ES-I3 (cell line): ENCODE measurements at regions not wholly inside any gene's neighbourhood (a gene's known extent, or its start where the extent isn't known, plus 50 kb on each side); places are given as distances from the start of the nearest gene placed in this dataset.

Source experiments
- H3K36me3 ChIP-seq: 2 replicates; pipeline ENCODE4 v1.6.1; 2013; ENCODE audit warnings: mild to moderate bottlenecking, low read length, control low read depth, moderate library complexity; ENCODE audit not compliant: insufficient read depth
- H3K4me1 ChIP-seq: 2 replicates; pipeline ENCODE4 v1.6.1; 2013; ENCODE audit warnings: mild to moderate bottlenecking, control low read depth, low read length; ENCODE audit not compliant: insufficient read depth
- H3K9ac ChIP-seq: 2 replicates; pipeline ENCODE4 v1.6.1; 2013; ENCODE audit warnings: low read depth, mild to moderate bottlenecking, low read length, moderate library complexity
- H3K9me3 ChIP-seq: 2 replicates; pipeline ENCODE4 v1.6.1; 2013; ENCODE audit warnings: mild to moderate bottlenecking, low read length, moderate library complexity; ENCODE audit not compliant: control insufficient read depth, insufficient read depth

- H3K9ac ChIP-seq: no peak overlapping the region
- no peaks in the 10 kb centered on the region for H3K36me3 ChIP-seq
- peaks cover 8% of the 10 kb centered on the region; the same call in 1 of the 2 replicates for H3K4me1 ChIP-seq
- no peaks in the 10 kb centered on the region for H3K9me3 ChIP-seq
These were observed 189.4 kb upstream of the RREB1 start for GRCh38 chr6:6918216-6918983.

GRCh38 chr6:6919173-6919572, 188.6 kb upstream of the RREB1 start:
- Histone ChIP-seq H3K9ac (no peak overlapping the region), H3K36me3 (no peaks in the 10 kb centered on the region), H3K4me1 (peaks cover 8% of the 10 kb centered on the region; the same call in 1 of the 2 replicates), H3K9me3 (no peaks in the 10 kb centered on the region)

- H3K9me3 ChIP-seq: no peaks in the 10 kb centered on the region
- H3K4me1 ChIP-seq: peaks cover 8% of the 10 kb centered on the region; the same call in 1 of the 2 replicates
- no peak overlapping the region for H3K9ac ChIP-seq
- H3K36me3 ChIP-seq: no peaks in the 10 kb centered on the region
These were observed 187.4 kb upstream of the RREB1 start for GRCh38 chr6:6920114-6920986.

- Histone ChIP-seq H3K36me3 (no peaks in the 10 kb centered on the region), H3K4me1 (peaks cover 8% of the 10 kb centered on the region; the same call in 1 of the 2 replicates), H3K9me3 (no peaks in the 10 kb centered on the region), H3K9ac (no peak overlapping the region)
These were observed 186.8 kb upstream of the RREB1 start for GRCh38 chr6:6920987-6921313.

- Histone ChIP-seq H3K9ac (no peak overlapping the region), H3K36me3 (no peaks in the 10 kb centered on the region), H3K9me3 (no peaks in the 10 kb centered on the region), H3K4me1 (no peaks in the 10 kb centered on the region)
These were observed 185.6 kb upstream of the RREB1 start for GRCh38 chr6:6922166-6922565.

GRCh38 chr6:6923605-6924004, 184.2 kb upstream of the RREB1 start:
- Histone ChIP-seq H3K36me3 (no peaks in the 10 kb centered on the region), H3K4me1 (no peaks in the 10 kb centered on the region), H3K9me3 (no peaks in the 10 kb centered on the region), H3K9ac (no peak overlapping the region)

- Histone ChIP-seq H3K36me3 (no peaks in the 10 kb centered on the region), H3K4me1 (no peaks in the 10 kb centered on the region), H3K9ac (no peak overlapping the region), H3K9me3 (no peaks in the 10 kb centered on the region)
These were observed 183.1 kb upstream of the RREB1 start for GRCh38 chr6:6924708-6925107.

- Histone ChIP-seq H3K9me3 (no peaks in the 10 kb centered on the region), H3K36me3 (no peaks in the 10 kb centered on the region), H3K4me1 (no peaks in the 10 kb centered on the region), H3K9ac (no peak overlapping the region)
These were observed 182.2 kb upstream of the RREB1 start for GRCh38 chr6:6925391-6926164.

GRCh38 chr6:6926856-6927255, 180.9 kb upstream of the RREB1 start:
- H3K36me3 ChIP-seq: no peaks in the 10 kb centered on the region
- no peaks in the 10 kb centered on the region for H3K4me1 ChIP-seq
- no peak overlapping the region for H3K9ac ChIP-seq
- H3K9me3 ChIP-seq: no peaks in the 10 kb centered on the region

GRCh38 chr6:6927521-6928361, 180.0 kb upstream of the RREB1 start:
- Histone ChIP-seq H3K9me3 (no peaks in the 10 kb centered on the region), H3K36me3 (no peaks in the 10 kb centered on the region), H3K4me1 (no peaks in the 10 kb centered on the region), H3K9ac (peak overlapping the region; percentile 44; the same call in 1 of the 2 replicates)

- H3K9me3 ChIP-seq: no peaks in the 10 kb centered on the region
- no peak overlapping the region for H3K9ac ChIP-seq
- H3K4me1 ChIP-seq: no peaks in the 10 kb centered on the region
- H3K36me3 ChIP-seq: no peaks in the 10 kb centered on the region
These were observed 177.4 kb upstream of the RREB1 start for GRCh38 chr6:6930223-6930880.

GRCh38 chr6:6931071-6932025, 176.4 kb upstream of the RREB1 start:
- no peaks in the 10 kb centered on the region for H3K36me3 ChIP-seq
- no peak overlapping the region for H3K9ac ChIP-seq
- H3K4me1 ChIP-seq: no peaks in the 10 kb centered on the region
- H3K9me3 ChIP-seq: no peaks in the 10 kb centered on the region
